Lower leg skin (tissue), 3 donors: ENCODE measurements at regions not wholly inside any gene's neighbourhood (a gene's known extent, or its start where the extent isn't known, plus 50 kb on each side); places are given as distances from the start of the nearest gene placed in this dataset.

ENCODE experiments used
- CTCF ChIP-seq, 3 donors: fragments of 450-650 bp; IDR thresholded peaks; one replicate each; pipeline ENCODE4 v1.5.1; 2016; ENCODE audit warnings: antibody characterized with exemption in 3 of 3, mild to moderate bottlenecking in 3 of 3, moderate library complexity in 2 of 3
- POLR2A ChIP-seq, 2 donors: fragments of 450-650 bp; IDR thresholded peaks; one replicate each; pipeline ENCODE4 v1.6.1; 2016 to 2017; ENCODE audit warnings: antibody characterized with exemption in 2 of 2, mild to moderate bottlenecking in 1 of 2, moderate library complexity in 1 of 2

GRCh38 chr5:164000819-164001218 is 495.4 kb downstream of the MAT2B start:
- no peak for TF ChIP-seq CTCF (IDR thresholded peaks at IDR 0.05)
- TF ChIP-seq POLR2A (IDR thresholded peaks at IDR 0.05): no peak
